Peyer's patch (tissue), 4 donors: ENCODE measurements at regions not wholly inside any gene's neighbourhood (a gene's known extent, or its start where the extent isn't known, plus 50 kb on each side); places are given as distances from the start of the nearest gene placed in this dataset.

Experiments
- CTCF ChIP-seq, 6 experiments: fragments of 450-650 bp in 4 of 6; fragments of 200-600 bp in 2 of 6; sonication (generic) in 1 of 6; IDR thresholded peaks; one replicate each; pipeline ENCODE4 v1.5.1; 2017 to 2019; ENCODE audit warnings: antibody characterized with exemption in 6 of 6, mild to moderate bottlenecking in 3 of 6, moderate library complexity in 1 of 6
- POLR2A ChIP-seq, 2 donors: fragments of 450-650 bp; IDR thresholded peaks; one replicate each; pipeline ENCODE4 v1.5.1; 2017; ENCODE audit warnings: antibody characterized with exemption in 2 of 2, mild to moderate bottlenecking in 2 of 2, moderate library complexity in 2 of 2

GRCh38 chr3:44012160-44012899 lies 229.4 kb upstream of the TOPAZ1 start:
- TF ChIP-seq CTCF (IDR thresholded peaks at IDR 0.05) (no peak), POLR2A (IDR thresholded peaks at IDR 0.05) (no peak)
